HEK293 (cell line): ENCODE measurements at regions not wholly inside any gene's neighbourhood (a gene's known extent, or its start where the extent isn't known, plus 50 kb on each side); places are given as distances from the start of the nearest gene placed in this dataset.

Source experiments
- CTCF ChIA-PET: fragments of 350-600 bp; formaldehyde crosslinking; extraction: SDS; loops from one replicate; lab custom pipeline; 2021; ENCODE audit warnings: antibody characterized with exemption; lab: Yijun Ruan, JAX
- POLR2A ChIA-PET: fragments of 300-600 bp; formaldehyde crosslinking; extraction: SDS; loops from one replicate; lab custom pipeline; 2020; ENCODE audit warnings: antibody characterized with exemption, inconsistent platforms; lab: Yijun Ruan, JAX
- H3K27ac ChIP-seq: fragments of 200-500 bp; sonication (Bioruptor generic); 2 replicates; pipeline ENCODE4 v1.5.1; 2014; ENCODE audit warnings: low read depth, low read length, control low read depth, inconsistent platforms; ENCODE audit errors: extremely low read depth
- H3K36me3 ChIP-seq, 2 experiments: fragments of 200-500 bp in 1 of 2; sonication (Bioruptor generic) in 1 of 2; 1 replicate in 1 of 2; 2 replicates in 1 of 2; pipeline ENCODE4 v1.5.1; 2014 to 2017; ENCODE audit warnings: inconsistent platforms in 2 of 2, low read length in 2 of 2; ENCODE audit not compliant: control insufficient read depth in 2 of 2, insufficient read depth in 1 of 2
- H3K4me1 ChIP-seq: fragments of 200-500 bp; sonication (Bioruptor generic); 2 replicates; pipeline ENCODE4 v1.5.1; 2014; ENCODE audit warnings: mild to moderate bottlenecking, low read length, inconsistent platforms; ENCODE audit not compliant: control insufficient read depth, insufficient read depth
- H3K4me3 ChIP-seq: 2 replicates; pipeline ENCODE4 v1.5.1; 2011; ENCODE audit warnings: low read depth, mild to moderate bottlenecking, control low read depth, low read length, moderate library complexity
- H3K9me3 ChIP-seq: fragments of 200-500 bp; sonication (Bioruptor generic); 2 replicates; pipeline ENCODE4 v1.5.1; 2014; ENCODE audit warnings: low read depth, low read length, inconsistent platforms; ENCODE audit not compliant: control insufficient read depth, insufficient read depth
- INSM2 ChIP-seq: fragments of 450-650 bp; formaldehyde crosslinking; IDR thresholded peaks from 2 replicates; pipeline ENCODE4 v1.5.1; 2016; ENCODE audit warnings: missing biosample characterization, missing genetic modification characterization
- KLF7 ChIP-seq: fragments of 450-650 bp; formaldehyde crosslinking; IDR thresholded peaks from 2 replicates; pipeline ENCODE4 v1.5.1; 2016; ENCODE audit warnings: missing biosample characterization, missing genetic modification characterization, borderline replicate concordance
- OSR2 ChIP-seq: fragments of 450-650 bp; formaldehyde crosslinking; IDR thresholded peaks from 2 replicates; pipeline ENCODE4 v1.5.1; 2016; ENCODE audit warnings: missing biosample characterization, missing genetic modification characterization
- PATZ1 ChIP-seq: fragments of 450-650 bp; formaldehyde crosslinking; IDR thresholded peaks from 2 replicates; pipeline ENCODE4 v1.5.1; 2016; ENCODE audit warnings: missing biosample characterization, missing genetic modification characterization
- PRDM1 ChIP-seq: fragments of 450-650 bp; formaldehyde crosslinking; IDR thresholded peaks from 2 replicates; pipeline ENCODE4; 2016; ENCODE audit warnings: missing biosample characterization, missing genetic modification characterization
- RBAK ChIP-seq: fragments of 450-650 bp; formaldehyde crosslinking; IDR thresholded peaks from 2 replicates; pipeline ENCODE4 v1.5.1; 2016; ENCODE audit warnings: missing biosample characterization, missing genetic modification characterization
- ZBTB11 ChIP-seq: fragments of 450-650 bp; formaldehyde crosslinking; conservative IDR thresholded peaks from 2 replicates; pipeline ENCODE4 v1.5.1; 2016; ENCODE audit warnings: low read depth, missing biosample characterization, missing genetic modification characterization
- ZBTB44 ChIP-seq: fragments of 450-650 bp; IDR thresholded peaks from 2 replicates; pipeline ENCODE4 v1.5.1; 2018; ENCODE audit warnings: missing biosample characterization, mild to moderate bottlenecking, missing genetic modification characterization
- ZFP37 ChIP-seq: fragments of 450-650 bp; formaldehyde crosslinking; IDR thresholded peaks from 2 replicates; pipeline ENCODE4 v1.5.1; 2016; ENCODE audit warnings: missing biosample characterization, missing genetic modification characterization
- ZNF155 ChIP-seq: fragments of 450-650 bp; formaldehyde crosslinking; IDR thresholded peaks from 2 replicates; pipeline ENCODE4 v1.5.1; 2016; ENCODE audit warnings: missing biosample characterization, missing genetic modification characterization
- ZNF174 ChIP-seq: fragments of 450-650 bp; formaldehyde crosslinking; IDR thresholded peaks from 2 replicates; pipeline ENCODE4 v1.5.0; 2017; ENCODE audit warnings: missing biosample characterization, mild to moderate bottlenecking, missing genetic modification characterization
- ZNF2 ChIP-seq: fragments of 450-650 bp; formaldehyde crosslinking; IDR thresholded peaks from 2 replicates; pipeline ENCODE4 v1.5.1; 2016; ENCODE audit warnings: missing biosample characterization, missing genetic modification characterization
- ZNF248 ChIP-seq: fragments of 450-650 bp; formaldehyde crosslinking; IDR thresholded peaks from 2 replicates; pipeline ENCODE4 v1.5.1; 2017; ENCODE audit warnings: missing biosample characterization, missing genetic modification characterization
- ZNF26 ChIP-seq: fragments of 450-650 bp; formaldehyde crosslinking; IDR thresholded peaks from 2 replicates; pipeline ENCODE4 v1.5.1; 2016; ENCODE audit warnings: missing biosample characterization, missing genetic modification characterization
- ZNF311 ChIP-seq: fragments of 450-650 bp; formaldehyde crosslinking; IDR thresholded peaks from 2 replicates; pipeline ENCODE4 v1.5.1; 2017; ENCODE audit warnings: missing biosample characterization, missing genetic modification characterization, borderline replicate concordance
- ZNF324 ChIP-seq: fragments of 450-650 bp; formaldehyde crosslinking; IDR thresholded peaks from 2 replicates; pipeline ENCODE4 v1.5.1; 2016; ENCODE audit warnings: missing biosample characterization, missing genetic modification characterization
- ZNF37A ChIP-seq: fragments of 450-650 bp; IDR thresholded peaks from 2 replicates; pipeline ENCODE4 v1.5.1; 2018; ENCODE audit warnings: missing biosample characterization, missing genetic modification characterization
- ZNF394 ChIP-seq: fragments of 450-650 bp; formaldehyde crosslinking; IDR thresholded peaks from 2 replicates; pipeline ENCODE4 v1.5.1; 2016; ENCODE audit warnings: missing biosample characterization, missing genetic modification characterization, mild to moderate bottlenecking, moderate library complexity, borderline replicate concordance
- ZNF416 ChIP-seq: fragments of 450-650 bp; formaldehyde crosslinking; IDR thresholded peaks from 2 replicates; pipeline ENCODE4 v1.5.1; 2016; ENCODE audit warnings: missing biosample characterization, missing genetic modification characterization
- ZNF48 ChIP-seq: fragments of 450-650 bp; formaldehyde crosslinking; IDR thresholded peaks from 2 replicates; pipeline ENCODE4 v1.5.1; 2016; ENCODE audit warnings: missing biosample characterization, missing genetic modification characterization
- ZNF692 ChIP-seq: fragments of 450-650 bp; formaldehyde crosslinking; IDR thresholded peaks from 2 replicates; pipeline ENCODE4 v1.5.1; 2016; ENCODE audit warnings: missing biosample characterization, missing genetic modification characterization
- ZSCAN23 ChIP-seq: fragments of 450-650 bp; formaldehyde crosslinking; IDR thresholded peaks from 2 replicates; pipeline ENCODE4 v1.5.1; 2016; ENCODE audit warnings: missing biosample characterization, missing genetic modification characterization

- TF ChIP-seq ZNF155 (tag by site-specific recombination): no peak
- TF ChIP-seq KLF7 (tag by site-specific recombination): no peak
- no peak for TF ChIP-seq ZNF311
- TF ChIP-seq ZBTB11 (tag by site-specific recombination): no peak
- no peak for TF ChIP-seq RBAK (tag by site-specific recombination)
- TF ChIP-seq INSM2: no peak
- no peak for TF ChIP-seq ZNF324 (tag by site-specific recombination)
- TF ChIP-seq ZNF692 (tag by site-specific recombination): no peak
Observed at GRCh38 chrX:27889878-27890277, 82.1 kb downstream of the MAGEB10 start (continued).

- Histone ChIP-seq H3K9me3 (no peaks in the 10 kb centered on the region), H3K4me3 (no peak overlapping the region), H3K27ac (no peak overlapping the region), H3K36me3 (no peaks in the 10 kb centered on the region)
- no peak for TF ChIP-seq ZNF48
- no peak for TF ChIP-seq ZNF394
- TF ChIP-seq ZBTB44 (tag by site-specific recombination): no peak
- TF ChIP-seq OSR2 (tag by site-specific recombination): no peak
- TF ChIP-seq ZNF248 (tag by site-specific recombination): no peak
- TF ChIP-seq PRDM1 (tag by site-specific recombination): no peak
- no peak for TF ChIP-seq ZNF37A (tag by site-specific recombination)
- no peak for TF ChIP-seq ZNF416 (tag by site-specific recombination)
- TF ChIP-seq ZFP37: no peak
- TF ChIP-seq ZNF26 (tag by site-specific recombination): no peak
- TF ChIP-seq ZNF2 (tag by site-specific recombination): no peak
- TF ChIP-seq ZSCAN23: no peak
- TF ChIP-seq PATZ1 (tag by site-specific recombination): no peak
- no peak for TF ChIP-seq ZNF174 (tag by site-specific recombination)
- TF ChIP-seq, all 188 proteins: peak for 0
- POLR2A ChIA-PET: no interaction called here
- no peaks in the 10 kb centered on the region for H3K4me1 ChIP-seq
- CTCF ChIA-PET: no interaction called here
Observed at GRCh38 chrX:27884654-27885053, 76.9 kb downstream of the MAGEB10 start.
